ENCODE measurements at regions not wholly inside any gene's neighbourhood (a gene's known extent, or its start where the extent isn't known, plus 50 kb on each side); places are given as distances from the start of the nearest gene placed in this dataset.

DNA sequence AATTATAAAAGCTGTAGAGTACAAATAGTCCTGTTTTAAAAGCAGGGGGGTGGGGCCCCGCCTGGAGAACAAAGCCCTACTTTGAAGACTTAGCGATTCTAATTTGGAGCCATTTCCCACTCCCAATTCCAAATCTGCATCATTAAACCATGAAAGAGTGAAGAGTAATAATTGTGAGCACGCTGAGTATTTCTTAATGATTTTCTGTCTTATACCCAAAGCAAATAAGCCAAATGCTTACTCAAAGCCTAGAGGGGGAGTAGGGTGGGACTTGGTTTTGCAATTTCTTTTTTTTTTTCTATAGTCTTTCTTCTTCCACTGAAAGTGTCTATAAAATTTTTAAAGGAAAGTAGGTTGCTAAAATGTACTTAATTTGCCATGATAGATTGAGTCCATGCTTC lies 470.1 kb downstream of the TOX3 start:
- TF ChIP-seq, protein P1, sequence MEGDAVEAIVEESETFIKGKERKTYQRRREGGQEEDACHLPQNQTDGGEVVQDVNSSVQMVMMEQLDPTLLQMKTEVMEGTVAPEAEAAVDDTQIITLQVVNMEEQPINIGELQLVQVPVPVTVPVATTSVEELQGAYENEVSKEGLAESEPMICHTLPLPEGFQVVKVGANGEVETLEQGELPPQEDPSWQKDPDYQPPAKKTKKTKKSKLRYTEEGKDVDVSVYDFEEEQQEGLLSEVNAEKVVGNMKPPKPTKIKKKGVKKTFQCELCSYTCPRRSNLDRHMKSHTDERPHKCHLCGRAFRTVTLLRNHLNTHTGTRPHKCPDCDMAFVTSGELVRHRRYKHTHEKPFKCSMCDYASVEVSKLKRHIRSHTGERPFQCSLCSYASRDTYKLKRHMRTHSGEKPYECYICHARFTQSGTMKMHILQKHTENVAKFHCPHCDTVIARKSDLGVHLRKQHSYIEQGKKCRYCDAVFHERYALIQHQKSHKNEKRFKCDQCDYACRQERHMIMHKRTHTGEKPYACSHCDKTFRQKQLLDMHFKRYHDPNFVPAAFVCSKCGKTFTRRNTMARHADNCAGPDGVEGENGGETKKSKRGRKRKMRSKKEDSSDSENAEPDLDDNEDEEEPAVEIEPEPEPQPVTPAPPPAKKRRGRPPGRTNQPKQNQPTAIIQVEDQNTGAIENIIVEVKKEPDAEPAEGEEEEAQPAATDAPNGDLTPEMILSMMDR (IDR thresholded peaks at IDR 0.05) = no peak
- TF ChIP-seq POLR2AphosphoS5 (IDR thresholded peaks at IDR 0.05) = no peak
- no peak for TF ChIP-seq POLR2A (IDR thresholded peaks at IDR 0.05; ENCODE audit: low read depth)
- no peak for TF ChIP-seq EP300 (IDR thresholded peaks at IDR 0.05)
